Uterus (tissue), 3 donors: ENCODE measurements at regions not wholly inside any gene's neighbourhood (a gene's known extent, or its start where the extent isn't known, plus 50 kb on each side); places are given as distances from the start of the nearest gene placed in this dataset.
"Not testable (repeated sequence)": the region's sequence is repeated elsewhere in the genome, so short reads cannot be mapped to it uniquely, and the experiment has no call there.

Experiments used
- DNase-seq, 2 donors: peaks; one replicate each; pipeline ENCODE4 v3.0.0-alpha.2; 2019 to 2020
- H3K27ac ChIP-seq, 2 donors: fragments of 200-600 bp; sonication (generic); 1 replicate in 1 of 2; 2 replicates in 1 of 2; pipeline ENCODE4 v1.5.1; 2016 to 2018
- H3K27me3 ChIP-seq, 2 donors: fragments of 200-600 bp; sonication (generic); one replicate each; pipeline ENCODE4 v1.5.1; 2018 to 2019; ENCODE audit warnings: control low read depth in 1 of 2
- H3K36me3 ChIP-seq, 2 donors: fragments of 200-600 bp; sonication (generic); one replicate each; pipeline ENCODE4 v1.5.1; 2019; ENCODE audit warnings: control low read depth in 1 of 2
- H3K4me1 ChIP-seq, 2 donors: fragments of 200-600 bp; sonication (generic); one replicate each; pipeline ENCODE4 v1.5.1; 2018 to 2019; ENCODE audit warnings: control low read depth in 1 of 2
- H3K4me3 ChIP-seq, 2 donors: fragments of 200-600 bp; sonication (generic); 1 replicate in 1 of 2; 2 replicates in 1 of 2; pipeline ENCODE4 v1.5.1; 2018 to 2019; ENCODE audit warnings: mild to moderate bottlenecking in 1 of 2
- H3K9me3 ChIP-seq, 2 donors: fragments of 200-600 bp; sonication (generic); one replicate each; pipeline ENCODE4 v1.5.1; 2019; ENCODE audit warnings: control low read depth in 1 of 2
- CTCF ChIP-seq, 4 experiments: fragments of 200-600 bp in 2 of 4; fragments of 450-650 bp in 2 of 4; sonication (generic) in 2 of 4; IDR thresholded peaks; one replicate each; pipeline ENCODE4 v1.5.1; 2016 to 2019; ENCODE audit warnings: antibody characterized with exemption in 4 of 4, mild to moderate bottlenecking in 2 of 4, moderate library complexity in 1 of 4
- POLR2A ChIP-seq, 2 donors: fragments of 450-650 bp; IDR thresholded peaks; one replicate each; pipeline ENCODE4 v1.6.1; 2016; ENCODE audit warnings: antibody characterized with exemption in 2 of 2, mild to moderate bottlenecking in 1 of 2, moderate library complexity in 1 of 2
- intact Hi-C: fragments of 100-400 bp; cut with DNase I; formaldehyde crosslinking; loops from one replicate; pipeline ENCODE4 v1.15.1; 2023; ENCODE audit warnings: low total_unique reads
- donor health status: DM: yes; HTN: yes; CAD: no.

- Histone ChIP-seq H3K36me3 (no peaks in the 10 kb centered on the region), H3K9me3 (no peaks in the 10 kb centered on the region), H3K27ac (no peak overlapping the region), H3K4me3 (no peak overlapping the region), H3K27me3 (no peaks in the 10 kb centered on the region), H3K4me1 (no peaks in the 10 kb centered on the region)
- DNase-seq, result no peak
- TF ChIP-seq CTCF (IDR thresholded peaks at IDR 0.05) (no peak), POLR2A (IDR thresholded peaks at IDR 0.05) (no peak)
- intact Hi-C loops, result no loop called here
Observed at GRCh38 chr15:67928666-67929065, 88.8 kb upstream of the RNU6-1 start.

DNA sequence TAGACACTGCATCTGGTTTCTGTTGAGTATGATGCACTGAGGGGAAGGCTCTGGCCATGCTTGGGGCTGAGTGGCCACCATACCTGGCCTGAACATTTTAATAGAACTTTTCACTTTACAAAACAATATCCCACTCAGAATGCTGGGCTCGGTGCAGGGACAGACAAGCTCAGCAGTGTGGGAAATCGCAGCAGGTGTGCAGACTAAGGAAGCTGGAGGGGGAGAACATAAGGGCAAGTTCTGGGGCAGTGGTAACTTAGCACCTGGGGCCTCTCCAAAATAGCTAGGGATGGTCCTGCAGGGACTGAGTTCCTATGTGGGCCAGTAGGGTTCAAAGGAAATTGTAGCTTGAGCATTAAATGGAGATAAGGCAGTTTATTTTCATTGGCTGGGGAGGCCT is 90.9 kb upstream of the RNU6-1 start:
- intact Hi-C loops, result no loop called here
- no peak for DNase-seq
- Histone ChIP-seq H3K4me3 (no peak overlapping the region), H3K9me3 (no peaks in the 10 kb centered on the region), H3K4me1 (no peaks in the 10 kb centered on the region), H3K36me3 (no peaks in the 10 kb centered on the region), H3K27me3 (no peaks in the 10 kb centered on the region), H3K27ac (no peak overlapping the region)
- TF ChIP-seq CTCF (IDR thresholded peaks at IDR 0.05), result no peak
- TF ChIP-seq POLR2A (IDR thresholded peaks at IDR 0.05), result no peak

DNA sequence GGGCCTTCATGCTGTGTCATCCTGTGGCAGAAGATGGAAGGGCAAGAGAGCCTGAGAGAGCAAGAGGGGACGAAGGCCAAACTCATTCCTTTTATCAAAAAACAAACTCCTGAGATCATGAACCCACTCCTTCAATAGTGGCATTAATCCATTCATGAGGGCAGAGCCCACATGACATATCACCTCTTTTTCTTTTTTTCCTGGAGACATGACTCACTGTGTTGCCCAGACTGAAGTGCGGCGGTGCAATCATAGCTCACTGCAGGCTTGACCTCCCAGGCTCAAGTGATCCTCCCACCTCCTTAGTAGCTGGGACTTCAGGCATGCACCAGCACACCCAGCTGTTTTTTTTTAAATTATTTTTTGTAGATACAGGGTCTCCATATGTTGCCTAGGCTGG is 92.0 kb upstream of the RNU6-1 start:
- Histone ChIP-seq H3K4me1 (no peaks in the 10 kb centered on the region), H3K27ac (no peak overlapping the region), H3K27me3 (no peaks in the 10 kb centered on the region), H3K4me3 (no peak overlapping the region), H3K9me3 (no peaks in the 10 kb centered on the region), H3K36me3 (no peaks in the 10 kb centered on the region)
- DNase-seq, result no peak
- no peak for TF ChIP-seq CTCF (IDR thresholded peaks at IDR 0.05)
- intact Hi-C loops, result no loop called here

DNA sequence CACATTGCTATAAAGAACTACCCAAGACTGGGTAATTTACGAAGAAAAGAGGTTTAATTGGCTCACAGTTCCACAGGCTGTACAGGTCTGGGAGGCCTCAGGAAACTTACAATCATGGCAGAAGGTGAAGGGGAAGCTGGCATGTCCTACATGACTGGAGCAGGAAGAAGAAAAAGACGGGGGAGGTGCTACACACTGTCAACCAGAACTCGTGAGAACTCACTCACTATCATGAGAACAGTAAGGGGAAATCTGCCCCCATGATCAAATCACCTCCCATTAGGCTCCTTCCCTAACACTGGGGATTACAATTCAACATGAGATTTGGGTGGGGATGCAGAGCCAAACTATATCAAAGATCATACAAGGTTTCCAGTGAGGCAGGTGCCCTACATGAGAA is 94.3 kb upstream of the RNU6-1 start:
- H3K27ac ChIP-seq, H3K36me3 ChIP-seq, H3K9me3 ChIP-seq, DNase-seq, H3K4me3 ChIP-seq, intact Hi-C loops, H3K4me1 ChIP-seq, H3K27me3 ChIP-seq: not testable (repeated sequence)

DNA sequence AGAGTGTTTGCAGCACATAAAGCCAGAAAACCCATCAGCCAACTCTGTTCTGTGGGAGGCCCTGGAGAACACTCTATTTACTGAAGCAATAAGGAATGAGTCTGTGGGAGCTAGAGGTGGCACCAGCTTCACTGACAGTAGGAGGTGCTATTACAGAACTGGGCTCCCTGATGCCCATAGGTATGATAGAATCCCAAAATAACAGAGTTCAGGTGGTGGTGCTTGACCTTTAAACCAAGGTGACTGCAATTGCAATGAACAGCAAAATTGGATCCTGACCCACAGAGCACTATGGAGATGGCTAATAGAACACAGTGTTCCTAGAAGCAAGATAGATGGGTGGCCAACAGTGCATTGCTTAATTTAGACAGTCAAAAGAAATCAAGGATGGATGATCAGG is 95.4 kb upstream of the RNU6-1 start:
- no peak for TF ChIP-seq POLR2A (IDR thresholded peaks at IDR 0.05)
- TF ChIP-seq CTCF (IDR thresholded peaks at IDR 0.05), result no peak
- intact Hi-C loops, result no loop called here
- Histone ChIP-seq H3K9me3 (no peaks in the 10 kb centered on the region), H3K27ac (no peak overlapping the region), H3K36me3 (no peaks in the 10 kb centered on the region), H3K27me3 (no peaks in the 10 kb centered on the region), H3K4me3 (no peak overlapping the region), H3K4me1 (no peaks in the 10 kb centered on the region)
- no peak for DNase-seq

DNA sequence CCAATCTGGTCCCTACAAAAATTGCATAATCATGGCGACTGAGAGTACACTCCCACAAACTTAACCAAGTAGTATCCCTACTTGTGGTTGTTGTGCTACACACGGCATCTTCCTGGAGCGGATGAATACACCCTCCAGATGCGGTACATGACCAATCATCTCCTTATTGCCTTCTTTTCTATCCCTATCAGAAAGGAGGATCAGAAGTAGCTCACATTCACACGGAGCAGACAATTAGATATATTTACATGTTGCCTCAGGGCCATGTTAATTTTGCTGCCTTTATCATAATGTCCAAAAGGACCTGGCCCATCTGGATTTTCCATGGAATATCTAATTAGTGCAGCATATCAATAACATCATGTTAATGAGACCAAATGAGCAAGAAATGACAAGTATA is 96.4 kb upstream of the RNU6-1 start:
- no peaks in the 10 kb centered on the region for H3K9me3 ChIP-seq
- intact Hi-C loops, result no loop called here
- no peaks in the 10 kb centered on the region for H3K27me3 ChIP-seq
- no peaks in the 10 kb centered on the region for H3K4me1 ChIP-seq
- TF ChIP-seq POLR2A (IDR thresholded peaks at IDR 0.05), result no peak
- no peak for TF ChIP-seq CTCF (IDR thresholded peaks at IDR 0.05)
- no peak overlapping the region for H3K27ac ChIP-seq
- H3K36me3 ChIP-seq, result no peaks in the 10 kb centered on the region
- no peak overlapping the region for H3K4me3 ChIP-seq
- no peak for DNase-seq
